Type B pancreatic cell (in vitro differentiated cells): ENCODE measurements at regions not wholly inside any gene's neighbourhood (a gene's known extent, or its start where the extent isn't known, plus 50 kb on each side); places are given as distances from the start of the nearest gene placed in this dataset.
A peak's percentile ranks its signal among the peaks of the same experiment; 100 is the strongest.

ENCODE experiments used
- DNase-seq: peaks from one replicate; pipeline ENCODE4 v3.0.0; 2021; ENCODE audit warnings: mixed read lengths; ENCODE audit not compliant: unreplicated experiment; ENCODE audit errors: extremely low spot score
- H3K27ac Mint-ChIP-seq: 2 replicates; pipeline ENCODE4 v1.8.0; 2021; ENCODE audit warnings: mild to moderate bottlenecking, mixed read lengths
- H3K27me3 Mint-ChIP-seq: 2 replicates; pipeline ENCODE4 v1.8.0; 2021; ENCODE audit warnings: mixed read lengths
- H3K36me3 Mint-ChIP-seq: 2 replicates; pipeline ENCODE4 v1.8.0; 2021; ENCODE audit warnings: mixed read lengths
- H3K4me1 Mint-ChIP-seq: one replicate; pipeline ENCODE4 v1.8.0; 2021; ENCODE audit warnings: mixed read lengths; ENCODE audit not compliant: unreplicated experiment
- H3K4me3 Mint-ChIP-seq: 2 replicates; pipeline ENCODE4 v1.8.0; 2021; ENCODE audit warnings: mild to moderate bottlenecking, mixed read lengths
- H3K9me3 Mint-ChIP-seq: 2 replicates; pipeline ENCODE4 v1.8.0; 2021; ENCODE audit warnings: mixed read lengths
- CTCF ChIP-seq: fragments of 200-600 bp; sonication (generic); conservative IDR thresholded peaks from 2 replicates; pipeline ENCODE4 v1.5.0; 2021; ENCODE audit warnings: antibody characterized with exemption, mild to moderate bottlenecking

- H3K4me1 Mint-ChIP-seq: no peaks in the 10 kb centered on the region
- no peaks in the 10 kb centered on the region for H3K36me3 Mint-ChIP-seq
- DNase-seq: no peak
- H3K9me3 Mint-ChIP-seq: peaks cover 2% of the 10 kb centered on the region
- H3K27me3 Mint-ChIP-seq: no peaks in the 10 kb centered on the region
- no peak for TF ChIP-seq CTCF
- no peak overlapping the region for H3K27ac Mint-ChIP-seq
- no peak overlapping the region for H3K4me3 Mint-ChIP-seq
Observed at GRCh38 chr15:95549168-95549738, 781.2 kb upstream of the NR2F2 start.

- no peak for TF ChIP-seq CTCF
- DNase-seq: no peak
- no peak overlapping the region for H3K27ac Mint-ChIP-seq
- no peaks in the 10 kb centered on the region for H3K27me3 Mint-ChIP-seq
- H3K4me1 Mint-ChIP-seq: peaks cover 2% of the 10 kb centered on the region
- H3K9me3 Mint-ChIP-seq: no peaks in the 10 kb centered on the region
- no peaks in the 10 kb centered on the region for H3K36me3 Mint-ChIP-seq
- no peak overlapping the region for H3K4me3 Mint-ChIP-seq
Observed at GRCh38 chr15:95550702-95551101, 779.8 kb upstream of the NR2F2 start.

GRCh38 chr15:95556225-95556624 lies 774.3 kb upstream of the NR2F2 start:
- Mint-ChIP-seq H3K4me3 (no peak overlapping the region), H3K9me3 (peaks cover 9% of the 10 kb centered on the region), H3K27ac (no peak overlapping the region), H3K27me3 (no peaks in the 10 kb centered on the region), H3K36me3 (no peaks in the 10 kb centered on the region), H3K4me1 (peaks cover 27% of the 10 kb centered on the region)
- no peak for DNase-seq
- TF ChIP-seq CTCF: no peak

- peak overlapping the region; percentile 1 for H3K4me3 Mint-ChIP-seq
- no peak for DNase-seq
- no peaks in the 10 kb centered on the region for H3K27me3 Mint-ChIP-seq
- peaks cover 27% of the 10 kb centered on the region for H3K4me1 Mint-ChIP-seq
- no peak overlapping the region for H3K27ac Mint-ChIP-seq
- H3K9me3 Mint-ChIP-seq: peaks cover 9% of the 10 kb centered on the region
- TF ChIP-seq CTCF: no peak
- no peaks in the 10 kb centered on the region for H3K36me3 Mint-ChIP-seq
Observed at GRCh38 chr15:95556866-95557225, 773.7 kb upstream of the NR2F2 start.

GRCh38 chr15:95557226-95558046 lies 773.1 kb upstream of the NR2F2 start:
- Mint-ChIP-seq H3K9me3 (peaks cover 9% of the 10 kb centered on the region), H3K4me3 (peak overlapping the region; percentile 68), H3K4me1 (peaks cover 27% of the 10 kb centered on the region), H3K36me3 (no peaks in the 10 kb centered on the region), H3K27me3 (no peaks in the 10 kb centered on the region), H3K27ac (peak overlapping the region; percentile 70)
- TF ChIP-seq CTCF: no peak
- DNase-seq: no peak
